ENCODE measurements at regions not wholly inside any gene's neighbourhood (a gene's known extent, or its start where the extent isn't known, plus 50 kb on each side); places are given as distances from the start of the nearest gene placed in this dataset.
A peak's percentile ranks its signal among the peaks of the same experiment; 100 is the strongest.

DNA sequence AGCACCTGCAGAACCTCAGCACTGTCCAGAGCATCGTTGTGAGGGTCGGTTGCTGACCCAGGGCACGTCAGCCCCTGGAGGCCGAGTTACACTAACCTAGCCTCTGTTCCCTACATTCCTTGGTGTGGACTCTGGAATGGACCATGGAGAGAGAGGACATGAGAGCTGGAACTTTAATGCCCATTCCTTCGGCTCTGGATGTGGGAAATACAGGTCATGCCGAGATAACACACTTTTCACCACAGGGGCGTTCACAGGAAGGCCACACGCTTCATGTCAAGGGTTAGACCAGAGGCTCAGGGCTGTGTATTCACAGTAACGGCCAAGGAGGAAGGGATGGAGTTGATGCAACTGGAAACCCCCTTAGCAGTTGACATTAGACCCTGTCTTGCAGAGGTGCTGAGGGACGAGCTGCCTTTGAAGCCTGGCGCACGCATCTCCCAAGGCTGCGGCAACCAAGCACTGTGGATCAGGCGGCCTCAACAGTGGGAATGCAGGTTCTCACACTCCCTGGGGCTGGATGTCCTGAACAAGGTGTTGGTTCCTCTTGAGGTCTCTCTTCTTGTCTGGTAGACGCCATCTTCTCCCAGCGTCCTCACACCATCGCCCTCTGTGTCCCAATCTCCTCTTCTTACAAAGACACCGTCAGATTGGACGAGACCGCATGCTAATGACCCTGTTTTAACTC, 245.2 kb downstream of the KLF6 start:
- TF ChIP-seq, protein P1, sequence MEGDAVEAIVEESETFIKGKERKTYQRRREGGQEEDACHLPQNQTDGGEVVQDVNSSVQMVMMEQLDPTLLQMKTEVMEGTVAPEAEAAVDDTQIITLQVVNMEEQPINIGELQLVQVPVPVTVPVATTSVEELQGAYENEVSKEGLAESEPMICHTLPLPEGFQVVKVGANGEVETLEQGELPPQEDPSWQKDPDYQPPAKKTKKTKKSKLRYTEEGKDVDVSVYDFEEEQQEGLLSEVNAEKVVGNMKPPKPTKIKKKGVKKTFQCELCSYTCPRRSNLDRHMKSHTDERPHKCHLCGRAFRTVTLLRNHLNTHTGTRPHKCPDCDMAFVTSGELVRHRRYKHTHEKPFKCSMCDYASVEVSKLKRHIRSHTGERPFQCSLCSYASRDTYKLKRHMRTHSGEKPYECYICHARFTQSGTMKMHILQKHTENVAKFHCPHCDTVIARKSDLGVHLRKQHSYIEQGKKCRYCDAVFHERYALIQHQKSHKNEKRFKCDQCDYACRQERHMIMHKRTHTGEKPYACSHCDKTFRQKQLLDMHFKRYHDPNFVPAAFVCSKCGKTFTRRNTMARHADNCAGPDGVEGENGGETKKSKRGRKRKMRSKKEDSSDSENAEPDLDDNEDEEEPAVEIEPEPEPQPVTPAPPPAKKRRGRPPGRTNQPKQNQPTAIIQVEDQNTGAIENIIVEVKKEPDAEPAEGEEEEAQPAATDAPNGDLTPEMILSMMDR (IDR thresholded peaks at IDR 0.05; ENCODE audit: unreplicated experiment), result no peak
- no peak overlapping the region for H3K27ac Mint-ChIP-seq
- DNase-seq (ENCODE audit: low spot score, unreplicated experiment), result no peak
- H3K36me3 Mint-ChIP-seq (ENCODE audit: insufficient read depth), result no peaks in the 10 kb centered on the region
- H3K4me1 Mint-ChIP-seq (ENCODE audit: low read depth), result no peaks in the 10 kb centered on the region
- no peaks in the 10 kb centered on the region for H3K27me3 Mint-ChIP-seq
- no peaks in the 10 kb centered on the region for H3K9me3 Mint-ChIP-seq (ENCODE audit: low read depth)
- H3K4me3 Mint-ChIP-seq (ENCODE audit: low read depth), result no peak overlapping the region

DNA sequence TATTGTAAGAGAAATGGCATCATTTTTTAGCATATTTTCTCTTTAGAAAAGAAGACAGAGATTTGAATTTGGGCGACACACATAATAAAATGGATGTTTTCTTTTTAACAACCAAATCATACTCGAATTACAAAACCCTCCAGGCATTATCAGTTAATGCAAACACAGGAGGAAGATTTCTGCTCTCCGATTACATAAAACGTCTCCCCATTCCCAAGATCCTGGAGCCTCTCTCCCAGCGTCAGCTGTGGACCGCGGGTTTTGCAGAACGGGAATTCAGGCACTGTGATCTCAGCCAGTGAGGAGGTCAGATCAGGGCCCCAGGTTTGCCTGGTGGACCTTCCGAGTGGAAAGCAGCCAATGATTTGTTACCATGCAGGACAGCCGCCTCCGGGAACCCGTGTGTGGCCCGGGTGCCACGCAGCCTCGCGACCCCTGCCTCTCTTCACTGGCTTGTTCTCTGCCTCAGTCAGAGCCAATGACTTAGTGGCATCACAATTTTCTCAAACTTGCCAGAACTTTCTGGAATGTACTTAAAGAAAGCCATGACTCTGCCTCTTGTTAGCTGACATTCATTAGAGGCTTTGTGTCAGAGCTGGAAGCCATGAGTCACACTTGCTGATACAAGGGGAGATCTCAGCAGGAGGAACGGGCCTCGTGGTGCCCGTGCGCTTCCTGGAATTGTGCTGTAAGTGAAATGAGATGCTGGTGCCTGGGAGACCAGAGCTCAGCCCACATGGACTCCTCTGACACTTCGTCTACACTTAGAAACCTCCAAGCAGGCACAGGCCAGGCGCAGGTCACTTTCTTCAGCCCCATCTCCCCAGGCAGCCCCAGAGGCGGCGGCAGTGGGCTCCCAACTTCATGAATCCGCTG, 246.1 kb downstream of the KLF6 start:
- Mint-ChIP-seq H3K27me3 (no peaks in the 10 kb centered on the region), H3K9me3 (ENCODE audit: low read depth) (no peaks in the 10 kb centered on the region), H3K27ac (peak overlapping the region; percentile 52), H3K4me3 (ENCODE audit: low read depth) (no peak overlapping the region), H3K4me1 (ENCODE audit: low read depth) (no peaks in the 10 kb centered on the region), H3K36me3 (ENCODE audit: insufficient read depth) (no peaks in the 10 kb centered on the region)
- TF ChIP-seq, protein P1 (IDR thresholded peaks at IDR 0.05; ENCODE audit: unreplicated experiment), result no peak
- no peak for DNase-seq (ENCODE audit: low spot score, unreplicated experiment)

DNA sequence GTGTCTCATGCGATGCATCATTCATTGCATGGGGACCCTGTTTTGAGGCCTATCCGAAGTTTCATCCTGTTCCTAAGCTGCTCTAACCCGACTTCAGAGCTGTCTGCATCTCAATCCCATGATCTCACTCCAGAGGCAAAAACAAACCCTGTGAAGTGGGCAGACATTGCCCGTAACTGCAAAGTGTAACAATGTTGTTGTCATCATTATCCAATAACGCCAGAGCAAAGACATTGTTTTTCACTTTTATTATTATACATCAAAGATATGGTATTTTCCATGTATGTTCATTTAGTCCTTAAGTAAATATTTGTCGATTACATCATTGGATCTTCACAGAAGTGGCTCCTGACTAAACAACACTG, 246.7 kb downstream of the KLF6 start:
- TF ChIP-seq, protein P1 (IDR thresholded peaks at IDR 0.05; ENCODE audit: unreplicated experiment), result no peak
- Mint-ChIP-seq H3K9me3 (ENCODE audit: low read depth) (no peaks in the 10 kb centered on the region), H3K4me3 (ENCODE audit: low read depth) (no peak overlapping the region), H3K36me3 (ENCODE audit: insufficient read depth) (no peaks in the 10 kb centered on the region), H3K27me3 (no peaks in the 10 kb centered on the region), H3K4me1 (ENCODE audit: low read depth) (no peaks in the 10 kb centered on the region), H3K27ac (no peak overlapping the region)
- DNase-seq (ENCODE audit: low spot score, unreplicated experiment), result no peak

DNA sequence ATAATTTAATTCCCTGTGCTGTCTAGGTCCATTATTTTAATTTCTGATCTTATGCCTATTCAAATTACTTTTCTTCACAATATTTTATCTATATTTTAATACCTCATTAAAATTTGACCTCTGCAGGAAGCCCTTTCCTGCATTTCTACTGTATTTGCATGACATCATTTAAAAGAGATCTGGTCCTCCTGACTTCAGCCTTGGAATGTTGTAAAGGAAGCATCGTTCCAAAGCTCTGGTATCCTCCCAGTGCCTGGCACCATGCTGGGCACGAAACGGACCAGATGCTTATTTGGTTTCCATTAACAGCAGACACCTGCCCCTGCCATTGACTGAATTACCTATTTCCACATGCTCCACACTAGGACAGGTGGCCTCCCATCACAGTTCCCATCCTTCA, 247.5 kb downstream of the KLF6 start:
- Mint-ChIP-seq H3K27me3 (no peaks in the 10 kb centered on the region), H3K36me3 (ENCODE audit: insufficient read depth) (no peaks in the 10 kb centered on the region)

DNA sequence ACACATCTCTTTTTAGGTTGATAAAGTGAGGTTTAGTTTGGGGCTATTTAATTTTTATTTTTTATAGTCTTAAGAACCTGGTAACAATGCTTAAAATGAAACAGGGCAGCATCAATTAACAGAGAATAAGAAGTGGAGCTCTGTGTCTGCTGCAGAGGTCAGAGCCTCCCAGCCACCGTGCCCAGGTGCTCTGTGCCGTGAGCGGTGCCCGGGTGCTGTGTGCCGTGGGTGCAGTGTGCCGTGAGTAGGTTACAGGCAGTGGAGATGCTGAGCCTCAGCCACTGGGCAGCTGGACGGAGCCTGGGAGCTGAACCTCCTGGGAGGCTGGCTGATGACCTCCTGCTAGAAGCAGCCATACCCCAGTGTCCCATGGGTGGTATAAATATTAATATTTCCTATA, 250.0 kb downstream of the KLF6 start:
- no peaks in the 10 kb centered on the region for H3K9me3 Mint-ChIP-seq (ENCODE audit: low read depth)
- no peak for DNase-seq (ENCODE audit: low spot score, unreplicated experiment)
- TF ChIP-seq, protein P1 (IDR thresholded peaks at IDR 0.05; ENCODE audit: unreplicated experiment), result no peak
- no peaks in the 10 kb centered on the region for H3K4me1 Mint-ChIP-seq (ENCODE audit: low read depth)
- no peak overlapping the region for H3K4me3 Mint-ChIP-seq (ENCODE audit: low read depth)
- no peak overlapping the region for H3K27ac Mint-ChIP-seq
- H3K27me3 Mint-ChIP-seq, result no peaks in the 10 kb centered on the region
- no peaks in the 10 kb centered on the region for H3K36me3 Mint-ChIP-seq (ENCODE audit: insufficient read depth)

More for the DNA sequence above, 247.5 kb downstream of the KLF6 start:
- no peak for DNase-seq (ENCODE audit: low spot score, unreplicated experiment)
- Mint-ChIP-seq H3K9me3 (ENCODE audit: low read depth) (no peaks in the 10 kb centered on the region), H3K4me1 (ENCODE audit: low read depth) (no peaks in the 10 kb centered on the region), H3K27ac (no peak overlapping the region), H3K4me3 (ENCODE audit: low read depth) (no peak overlapping the region)
- TF ChIP-seq, protein P1 (IDR thresholded peaks at IDR 0.05; ENCODE audit: unreplicated experiment), result no peak
